ENCODE measurements at regions not wholly inside any gene's neighbourhood (a gene's known extent, or its start where the extent isn't known, plus 50 kb on each side); places are given as distances from the start of the nearest gene placed in this dataset.
"Not testable (repeated sequence)": the region's sequence is repeated elsewhere in the genome, so short reads cannot be mapped to it uniquely, and the experiment has no call there.

DNA sequence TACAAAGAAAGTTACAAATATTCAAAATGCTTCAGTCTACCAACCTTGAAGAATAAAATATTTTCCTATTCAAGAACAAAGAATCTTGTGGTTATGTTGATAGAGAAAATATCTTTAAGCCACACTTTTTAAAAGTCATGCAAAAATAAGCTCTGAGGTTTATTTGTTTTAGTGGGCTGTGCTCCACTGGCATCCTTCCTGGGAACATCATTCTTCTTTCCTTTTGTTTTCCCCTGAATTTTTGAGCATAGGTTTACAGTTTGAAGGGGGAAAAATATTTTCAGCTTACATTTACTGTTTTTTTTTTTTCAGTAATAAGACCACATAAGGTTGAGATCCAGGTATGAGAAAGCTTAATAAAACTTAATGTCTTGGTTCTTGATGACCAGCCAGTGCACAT, 72.0 kb upstream of the BACH2 start:
- DNase-seq: peak; percentile 27

DNA sequence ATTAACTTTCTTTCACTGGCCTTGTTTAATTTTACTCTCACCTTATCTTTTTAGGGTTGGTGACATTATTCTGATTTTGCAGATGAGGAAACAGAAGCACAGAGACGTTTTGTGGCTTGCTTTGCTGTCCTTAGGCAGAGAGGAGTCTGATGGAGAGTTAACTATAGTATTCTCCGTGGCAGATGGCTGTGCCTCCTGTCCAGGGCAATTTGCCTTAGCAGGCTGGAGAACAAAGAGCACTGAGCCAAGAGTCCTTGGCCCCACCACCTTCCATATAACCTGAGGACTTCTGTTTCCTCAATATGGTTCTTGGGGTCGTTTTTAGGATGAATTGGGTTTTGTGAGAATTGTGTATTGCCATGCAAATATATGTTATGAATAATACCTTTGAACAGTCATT, 71.4 kb upstream of the BACH2 start:
- no peak for DNase-seq

GRCh38 chr6:90365565-90366219, 69.0 kb upstream of the BACH2 start:
- no peak for DNase-seq

GRCh38 chr6:90365002-90365401, 68.4 kb upstream of the BACH2 start:
- no peak for DNase-seq

GRCh38 chr6:90364286-90364685, 67.6 kb upstream of the BACH2 start:
- no peak for DNase-seq

GRCh38 chr6:90362318-90362717, 65.7 kb upstream of the BACH2 start:
- DNase-seq: peak; percentile 66

DNA sequence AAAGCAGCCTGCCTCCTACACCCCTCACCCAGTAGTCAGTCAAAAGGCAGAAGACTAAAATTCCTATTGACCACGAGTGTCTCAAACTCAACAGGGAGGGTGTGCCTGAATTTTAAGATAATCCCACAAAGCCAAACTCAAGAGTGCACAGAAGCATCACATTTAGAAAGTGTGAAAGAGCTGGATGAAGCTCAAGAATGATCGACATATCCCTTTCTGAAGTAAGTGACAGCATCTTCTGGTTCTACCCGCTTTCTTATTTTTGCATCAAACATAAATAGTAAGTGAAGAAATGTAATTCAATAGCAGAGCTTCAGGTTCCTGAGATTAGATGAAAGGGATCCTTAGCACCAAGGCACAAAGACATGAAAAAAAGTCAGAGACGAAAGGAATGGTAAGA, 64.5 kb upstream of the BACH2 start:
- DNase-seq: no peak

DNA sequence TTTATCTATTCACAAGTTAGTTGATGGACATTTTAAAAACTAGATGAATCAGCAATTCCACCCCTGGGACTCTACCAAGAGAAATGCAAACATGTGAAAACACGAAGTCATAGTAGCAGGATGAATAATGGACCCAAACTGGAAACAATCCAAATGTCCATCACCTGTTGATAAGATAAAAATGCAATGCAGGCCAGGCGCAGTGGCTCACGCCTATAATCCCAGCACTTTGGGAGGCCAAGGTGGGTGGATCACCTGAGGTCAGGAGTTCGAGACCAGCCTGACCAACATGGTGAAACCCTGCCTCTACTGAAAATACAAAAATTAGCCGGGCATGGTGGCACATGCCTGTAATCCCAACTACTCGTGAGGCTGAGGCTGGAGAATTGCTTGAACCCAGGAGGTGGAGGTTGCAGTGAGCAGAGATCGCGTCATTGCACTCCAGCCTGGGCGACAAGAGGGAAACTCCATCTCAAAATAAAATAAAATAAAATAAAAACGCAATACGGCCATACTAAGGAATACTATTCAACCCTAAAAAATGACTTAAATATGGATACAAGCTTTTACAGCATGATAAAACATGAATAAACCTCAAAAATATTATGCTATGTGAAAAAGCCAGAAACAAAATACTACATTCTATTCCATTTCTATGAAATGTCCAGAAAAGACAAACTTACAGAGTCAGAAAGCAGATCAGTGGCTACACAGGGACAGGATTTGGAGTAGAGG, 61.6 kb upstream of the BACH2 start:
- not testable (repeated sequence) for DNase-seq

GRCh38 chr6:90356012-90356421, 59.4 kb upstream of the BACH2 start:
- DNase-seq: peak; percentile 28

DNA sequence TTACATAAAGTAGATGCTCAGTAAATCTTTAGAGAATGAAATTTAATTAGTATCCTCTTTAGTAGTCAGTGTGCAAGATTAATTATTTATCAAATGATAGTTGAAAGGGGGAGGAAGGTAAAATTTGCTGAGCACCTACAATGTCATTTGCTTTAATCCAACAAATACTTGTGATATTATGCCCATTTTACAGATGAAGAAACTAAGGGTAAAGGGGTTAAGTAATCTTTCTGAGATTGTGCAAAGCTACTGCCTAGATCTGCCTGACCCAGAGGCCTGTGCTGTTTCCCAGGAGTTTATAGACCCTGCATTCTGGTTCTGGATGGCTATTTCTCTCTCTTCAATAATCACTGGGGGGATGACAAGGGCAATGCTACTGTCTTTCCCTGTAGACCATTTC, 58.3 kb upstream of the BACH2 start:
- no peak for DNase-seq

DNA sequence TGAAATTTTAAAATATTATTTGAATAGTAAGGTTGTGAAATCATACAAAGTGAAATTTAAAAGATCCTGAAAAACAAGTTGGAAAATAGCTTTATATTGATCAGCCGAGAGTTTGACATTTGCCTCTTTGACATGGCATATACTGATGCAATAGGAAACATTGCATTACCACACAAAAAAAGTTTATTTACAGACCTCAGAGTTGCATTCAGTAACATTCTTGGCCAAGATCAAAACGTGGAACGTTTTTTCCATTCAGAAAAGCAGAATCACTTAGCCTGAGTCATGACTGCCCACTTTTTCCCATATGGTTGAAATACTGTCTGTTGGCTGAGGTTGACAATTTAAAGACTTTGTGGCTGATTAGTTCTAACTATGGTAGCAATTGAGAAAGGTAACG, 55.1 kb upstream of the BACH2 start:
- DNase-seq: no peak

- DNase-seq: no peak
Observed at GRCh38 chr6:90350689-90351554, 54.3 kb upstream of the BACH2 start.

DNA sequence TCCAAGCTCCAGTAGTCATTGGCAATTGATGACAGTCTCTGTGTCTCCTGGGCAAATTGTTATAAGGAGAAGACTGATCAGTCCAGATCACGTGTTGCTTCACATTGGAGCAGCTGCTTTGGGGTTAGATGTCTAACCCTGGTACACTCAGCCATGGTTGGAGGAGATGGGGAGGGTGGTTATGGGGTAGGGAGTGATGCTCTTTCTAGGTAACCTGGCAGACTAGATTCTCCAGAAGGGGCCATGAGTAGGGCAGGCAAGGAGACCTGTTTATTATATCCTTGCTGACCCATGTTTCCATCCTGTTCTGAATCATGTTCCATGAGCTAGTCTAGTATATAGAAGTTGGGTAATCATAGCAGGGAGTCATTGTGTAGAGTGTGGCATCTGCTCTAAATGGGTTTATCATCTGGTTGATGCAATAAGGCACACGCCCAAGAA, 50.8 kb upstream of the BACH2 start:
- DNase-seq: no peak

DNA sequence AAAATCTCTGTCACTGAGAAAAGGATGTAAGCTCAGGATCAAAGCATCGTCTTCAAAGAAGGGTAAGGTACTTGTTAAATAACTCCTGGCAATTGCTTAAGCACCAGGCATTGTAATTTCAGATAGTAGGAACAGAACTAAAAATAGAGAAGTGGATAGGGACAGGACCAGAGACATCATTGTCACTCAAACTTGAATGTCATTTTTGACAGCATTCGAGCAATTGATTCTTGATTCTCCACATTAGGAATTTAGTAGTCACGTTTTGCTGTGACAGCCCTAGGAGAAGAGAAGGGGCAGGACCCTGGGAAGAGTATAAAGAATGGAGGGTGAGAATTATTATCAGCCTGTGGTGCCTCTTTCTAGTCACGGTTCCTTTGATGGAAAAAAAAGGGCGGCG, 50.1 kb upstream of the BACH2 start:
- no peak for DNase-seq
